Astrocyte of the hippocampus (primary cell): ENCODE measurements at regions not wholly inside any gene's neighbourhood (a gene's known extent, or its start where the extent isn't known, plus 50 kb on each side); places are given as distances from the start of the nearest gene placed in this dataset.

Source experiments
- DNase-seq: peaks from one replicate; pipeline ENCODE4 v3.0.0; 2011; ENCODE audit warnings: low read depth, low spot score

- peak; percentile 48 for DNase-seq
Measured at GRCh38 chr10:35909121-35909720, 267.1 kb upstream of the FZD8 start.

- DNase-seq: no peak
Measured at GRCh38 chr10:35908451-35908850, 266.4 kb upstream of the FZD8 start.

- no peak for DNase-seq
Measured at GRCh38 chr10:35907548-35907947, 265.5 kb upstream of the FZD8 start.

- no peak for DNase-seq
Measured at GRCh38 chr10:35906155-35906554, 264.1 kb upstream of the FZD8 start.

- no peak for DNase-seq
Measured at GRCh38 chr10:35903021-35903420, 260.9 kb upstream of the FZD8 start.

GRCh38 chr10:35898716-35899440, 256.8 kb upstream of the FZD8 start:
- DNase-seq: no peak

- peak; percentile 69 for DNase-seq
Measured at GRCh38 chr10:35896001-35896400, 253.9 kb upstream of the FZD8 start.

- DNase-seq: no peak
Measured at GRCh38 chr10:35895331-35895730, 253.2 kb upstream of the FZD8 start.

- DNase-seq: no peak
Measured at GRCh38 chr10:35892526-35892925, 250.4 kb upstream of the FZD8 start.

- DNase-seq: peak; percentile 47
Measured at GRCh38 chr10:35890676-35891495, 248.8 kb upstream of the FZD8 start.

GRCh38 chr10:35889971-35890675, 248.0 kb upstream of the FZD8 start:
- no peak for DNase-seq

- no peak for DNase-seq
Measured at GRCh38 chr10:35889226-35889625, 247.1 kb upstream of the FZD8 start.

GRCh38 chr10:35888400-35888799, 246.3 kb upstream of the FZD8 start:
- DNase-seq: no peak

- DNase-seq: no peak
Measured at GRCh38 chr10:35887685-35888084, 245.6 kb upstream of the FZD8 start.

GRCh38 chr10:35885076-35885475, 243.0 kb upstream of the FZD8 start:
- DNase-seq: no peak

- no peak for DNase-seq
Measured at GRCh38 chr10:35884657-35885071, 242.6 kb upstream of the FZD8 start.

GRCh38 chr10:35882422-35883150, 240.5 kb upstream of the FZD8 start:
- no peak for DNase-seq

- no peak for DNase-seq
Measured at GRCh38 chr10:35881320-35881719, 239.2 kb upstream of the FZD8 start.

- no peak for DNase-seq
Measured at GRCh38 chr10:35876248-35876647, 234.2 kb upstream of the FZD8 start.

- DNase-seq: peak; percentile 47
Measured at GRCh38 chr10:35875016-35875676, 233.1 kb upstream of the FZD8 start.
